ENCODE measurements at regions not wholly inside any gene's neighbourhood (a gene's known extent, or its start where the extent isn't known, plus 50 kb on each side); places are given as distances from the start of the nearest gene placed in this dataset.

DNA sequence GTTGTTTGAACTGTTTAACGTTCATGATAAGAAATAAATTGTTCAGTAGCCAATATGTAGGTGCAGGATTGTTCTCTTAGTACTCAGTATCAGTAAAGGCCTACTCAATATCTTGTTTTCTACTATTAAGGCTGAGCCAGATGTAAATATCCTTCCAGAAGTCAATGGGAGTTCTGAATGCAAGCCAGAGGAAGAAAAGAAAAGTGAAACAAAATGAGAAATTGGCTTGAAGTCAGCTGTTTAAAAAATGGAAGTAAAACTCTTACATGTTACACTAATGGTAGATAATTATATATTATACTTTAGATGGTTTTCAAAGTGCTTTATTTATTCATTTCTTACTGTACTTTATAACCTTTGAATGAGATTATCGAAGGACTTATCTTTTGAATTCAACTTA, 1417.9 kb downstream of the ADGRL3 start:
- Histone ChIP-seq H3K27ac (ENCODE audit: low read depth in 2 of 2, low read length in 1 of 2) (no peak overlapping the region), H3K9me3 (no peaks in the 10 kb centered on the region), H3K27me3 (ENCODE audit: insufficient read depth) (no peaks in the 10 kb centered on the region), H3K4me2 (no peak overlapping the region), H3K36me3 (replicated peaks in 1 of 2; ENCODE audit: control insufficient read depth in 1 of 2, insufficient read depth in 2 of 2, low read length in 1 of 2) (no peaks in the 10 kb centered on the region), H2AFZ (ENCODE audit: low read depth) (0 out of 2 replicates have a peak overlapping the region, but pooled peaks have one; percentile 22), H3K9ac (no peak overlapping the region), H3K4me1 (ENCODE audit: control insufficient read depth in 1 of 2, insufficient read depth in 2 of 2, low read depth in 1 of 2, low read length in 1 of 2) (no peaks in the 10 kb centered on the region), H3K79me2 (ENCODE audit: insufficient read depth) (no peaks in the 10 kb centered on the region), H3K9me2 (peaks cover 3% of the 10 kb centered on the region; the same call in 1 of the 2 replicates), H3F3A (replicated peaks; ENCODE audit: insufficient read depth) (no peaks in the 10 kb centered on the region), H4K20me1 (ENCODE audit: insufficient read depth) (no peaks in the 10 kb centered on the region), H3K4me3 (ENCODE audit: low read depth in 2 of 2, low read length in 1 of 2) (no peak overlapping the region)
- POLR2A ChIA-PET, result no interaction called here
- WGBS (ENCODE audit: low lambda C conversion rate), result 11% methylated on average over 2 of the region's 2 CpGs
- CTCF ChIA-PET, result no interaction called here
- DNase-seq, result no peak
- no peak for TF ChIP-seq YY1 (IDR thresholded peaks at IDR 0.05; ENCODE audit: low read depth)
- TF ChIP-seq GATA2 (CRISPR knock-in tag; IDR thresholded peaks at IDR 0.05), result no peak
- no peak for TF ChIP-seq EZH2phosphoT487 (IDR thresholded peaks at IDR 0.05; ENCODE audit: borderline replicate concordance, low read depth)
- TF ChIP-seq, protein P1, sequence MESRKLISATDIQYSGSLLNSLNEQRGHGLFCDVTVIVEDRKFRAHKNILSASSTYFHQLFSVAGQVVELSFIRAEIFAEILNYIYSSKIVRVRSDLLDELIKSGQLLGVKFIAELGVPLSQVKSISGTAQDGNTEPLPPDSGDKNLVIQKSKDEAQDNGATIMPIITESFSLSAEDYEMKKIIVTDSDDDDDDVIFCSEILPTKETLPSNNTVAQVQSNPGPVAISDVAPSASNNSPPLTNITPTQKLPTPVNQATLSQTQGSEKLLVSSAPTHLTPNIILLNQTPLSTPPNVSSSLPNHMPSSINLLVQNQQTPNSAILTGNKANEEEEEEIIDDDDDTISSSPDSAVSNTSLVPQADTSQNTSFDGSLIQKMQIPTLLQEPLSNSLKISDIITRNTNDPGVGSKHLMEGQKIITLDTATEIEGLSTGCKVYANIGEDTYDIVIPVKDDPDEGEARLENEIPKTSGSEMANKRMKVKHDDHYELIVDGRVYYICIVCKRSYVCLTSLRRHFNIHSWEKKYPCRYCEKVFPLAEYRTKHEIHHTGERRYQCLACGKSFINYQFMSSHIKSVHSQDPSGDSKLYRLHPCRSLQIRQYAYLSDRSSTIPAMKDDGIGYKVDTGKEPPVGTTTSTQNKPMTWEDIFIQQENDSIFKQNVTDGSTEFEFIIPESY (IDR thresholded peaks at IDR 0.05; ENCODE audit: borderline replicate concordance, low read depth), result no peak
- no peak for TF ChIP-seq JUND (IDR thresholded peaks at IDR 0.05)
- no peak for TF ChIP-seq MEF2A (IDR thresholded peaks at IDR 0.05; ENCODE audit: borderline replicate concordance, low read depth)
- no peak for TF ChIP-seq RAD21 (IDR thresholded peaks at IDR 0.05; ENCODE audit: low read length)
- no peak for TF ChIP-seq IRF3 (IDR thresholded peaks at IDR 0.05; ENCODE audit: low read depth, low read length)
- no peak for TF ChIP-seq SIN3A (IDR thresholded peaks at IDR 0.05; ENCODE audit: borderline replicate concordance, low read depth, low read length)
- TF ChIP-seq FOSL2 (IDR thresholded peaks at IDR 0.05; ENCODE audit: borderline replicate concordance, low read depth), result no peak
- no peak for TF ChIP-seq RXRA (IDR thresholded peaks at IDR 0.05; ENCODE audit: borderline replicate concordance, low read depth)
- TF ChIP-seq FOXM1 (IDR thresholded peaks at IDR 0.05; ENCODE audit: low read depth), result no peak
- no peak for TF ChIP-seq USF1 (IDR thresholded peaks at IDR 0.05; ENCODE audit: borderline replicate concordance, low read depth)

DNA sequence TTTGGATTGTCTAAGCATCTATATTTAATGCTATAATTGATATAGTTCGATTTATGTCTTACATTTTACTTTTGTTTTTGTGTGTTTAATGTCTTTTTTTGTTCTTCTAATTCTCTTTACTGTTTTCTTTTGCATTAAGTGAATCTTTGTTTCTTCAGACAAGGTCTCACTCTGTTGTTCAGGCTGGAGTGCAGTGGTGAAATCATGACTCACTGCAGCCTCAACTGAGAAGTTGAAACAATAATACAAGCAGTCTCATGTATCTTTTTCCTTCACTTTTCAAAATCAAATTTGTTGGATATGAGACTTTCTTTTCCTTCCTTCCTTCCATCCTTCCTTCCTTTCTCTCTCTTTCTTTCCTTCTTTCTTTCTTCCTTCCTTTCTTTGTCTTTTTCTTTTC, 1401.6 kb downstream of the ADGRL3 start:
- WGBS (ENCODE audit: low lambda C conversion rate), result 7% methylated on average over 1 of the region's 1 CpG
- H2AFZ ChIP-seq (ENCODE audit: low read depth), result 0 out of 2 replicates have a peak overlapping the region, but pooled peaks have one; percentile 41
- H3K9me3 ChIP-seq, result no peaks in the 10 kb centered on the region
- TF ChIP-seq CTCF (IDR thresholded peaks at IDR 0.05), result no peak
- no peak for TF ChIP-seq TCF12 (IDR thresholded peaks at IDR 0.05)
- no peak for TF ChIP-seq RCOR1 (IDR thresholded peaks at IDR 0.05; ENCODE audit: low read length)
- TF ChIP-seq RFX5 (IDR thresholded peaks at IDR 0.05; ENCODE audit: low read length), result no peak
- no peak for TF ChIP-seq TAF1 (IDR thresholded peaks at IDR 0.05; ENCODE audit: borderline replicate concordance, low read depth, low read length)
- TF ChIP-seq FOXM1 (IDR thresholded peaks at IDR 0.05; ENCODE audit: low read depth), result no peak
- no peak for TF ChIP-seq ELF1 (IDR thresholded peaks at IDR 0.05)
- TF ChIP-seq REST (IDR thresholded peaks at IDR 0.05; ENCODE audit: low read depth, low read length), result no peak
- TF ChIP-seq SMC3 (IDR thresholded peaks at IDR 0.05; ENCODE audit: low read depth, low read length), result no peak

More for the DNA sequence above, 1401.6 kb downstream of the ADGRL3 start:
- no peak for DNase-seq
- POLR2A ChIA-PET, result no interaction called here
- no peaks in the 10 kb centered on the region for H3K9me2 ChIP-seq
- H3K79me2 ChIP-seq (ENCODE audit: insufficient read depth), result no peaks in the 10 kb centered on the region
- H3K4me2 ChIP-seq, result no peak overlapping the region
- H4K20me1 ChIP-seq (ENCODE audit: insufficient read depth), result no peaks in the 10 kb centered on the region
- H3K4me3 ChIP-seq (ENCODE audit: low read depth in 2 of 2, low read length in 1 of 2), result no peak overlapping the region
- no peak overlapping the region for H3K9ac ChIP-seq
- no peaks in the 10 kb centered on the region for H3K36me3 ChIP-seq (replicated peaks in 1 of 2; ENCODE audit: control insufficient read depth in 1 of 2, insufficient read depth in 2 of 2, low read length in 1 of 2)
- no peaks in the 10 kb centered on the region for H3K4me1 ChIP-seq (ENCODE audit: control insufficient read depth in 1 of 2, insufficient read depth in 2 of 2, low read depth in 1 of 2, low read length in 1 of 2)
- H3F3A ChIP-seq (replicated peaks; ENCODE audit: insufficient read depth), result no peaks in the 10 kb centered on the region
- CTCF ChIA-PET, result no interaction called here
- H3K27ac ChIP-seq (ENCODE audit: low read depth in 2 of 2, low read length in 1 of 2), result no peak overlapping the region
- H3K27me3 ChIP-seq (ENCODE audit: insufficient read depth), result no peaks in the 10 kb centered on the region
